Stimulated activated CD8-positive, alpha-beta memory T cell treated with anti-CD3 and anti-CD28 coated beads, Interleukin-12 subunit alpha, Interleukin-12 subunit beta, amount 100 ng/mL, for 1 hour (primary cell): ENCODE measurements at regions not wholly inside any gene's neighbourhood (a gene's known extent, or its start where the extent isn't known, plus 50 kb on each side); places are given as distances from the start of the nearest gene placed in this dataset.

Source experiments
- DNase-seq: peaks from one replicate; pipeline ENCODE4 v3.0.0-alpha.2; 2020; ENCODE audit warnings: low read depth

DNA sequence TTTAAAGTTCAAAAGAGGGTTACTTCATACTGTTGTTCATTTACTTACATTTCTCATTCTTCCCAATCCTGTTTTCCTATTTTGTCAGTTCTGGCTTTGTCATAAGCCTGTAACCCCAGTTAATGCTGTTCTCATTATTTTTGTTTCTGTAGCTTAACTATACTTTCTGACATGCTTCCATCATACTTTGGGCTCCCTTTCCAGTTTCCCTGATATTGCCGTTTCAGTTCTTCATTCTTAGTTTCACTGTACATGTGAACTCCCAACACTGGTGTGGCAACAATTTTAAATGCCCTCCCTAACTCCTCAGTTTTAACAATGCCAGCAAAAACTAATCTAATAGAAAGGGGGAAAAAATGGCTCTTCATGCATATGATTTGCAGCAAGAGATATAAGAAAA is 456.7 kb downstream of the LMO4 start:
- DNase-seq: no peak

DNA sequence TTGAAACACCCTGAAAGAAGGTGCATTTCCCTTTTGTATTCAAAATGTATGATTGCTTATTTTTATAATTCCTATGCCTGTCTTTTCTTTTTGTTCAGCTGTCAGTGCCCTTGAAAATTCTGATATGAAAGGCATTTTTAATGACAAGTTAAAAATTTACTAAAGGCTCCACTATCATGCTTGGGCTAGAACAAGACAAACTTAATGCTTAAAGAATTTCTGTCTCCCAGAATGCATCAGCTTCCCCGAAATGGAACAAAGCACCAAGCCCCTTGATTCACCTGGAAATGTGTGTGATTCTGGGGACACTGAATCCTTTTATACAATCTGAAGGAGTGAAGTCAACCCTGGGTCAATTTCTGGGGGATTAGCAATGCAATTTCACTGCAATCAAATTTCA is 457.5 kb downstream of the LMO4 start:
- DNase-seq: no peak

DNA sequence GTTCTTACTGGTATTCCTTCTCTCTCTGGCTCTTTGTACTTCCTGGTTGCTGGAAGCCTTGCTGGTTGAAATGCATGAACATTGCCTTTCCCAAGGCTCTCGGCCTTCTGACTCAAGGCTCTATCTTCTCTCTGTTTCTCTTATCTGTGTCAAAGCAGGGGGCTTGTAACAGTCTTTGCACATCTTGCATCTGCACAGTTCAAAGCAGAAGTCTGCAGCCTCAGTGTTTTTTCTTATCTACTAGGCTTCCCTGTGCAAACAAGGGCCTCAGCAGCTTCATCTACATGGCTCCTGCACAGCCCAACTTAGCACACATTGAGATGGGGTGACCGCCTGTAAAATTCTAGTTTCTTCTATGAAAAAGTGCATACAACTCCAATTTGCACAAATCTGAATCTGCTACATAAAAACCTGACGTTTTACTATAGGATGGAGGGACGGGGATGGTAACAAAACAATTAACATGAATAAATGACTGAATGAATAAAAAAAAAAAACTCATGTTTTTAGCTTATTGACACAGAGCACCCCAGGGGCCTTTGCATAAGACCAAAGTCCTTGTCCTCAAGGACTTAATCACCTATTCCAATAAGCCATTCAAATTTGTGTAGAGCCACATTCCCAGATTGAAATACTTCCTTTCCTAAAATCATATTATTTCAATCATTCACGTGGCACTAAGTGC is 458.3 kb downstream of the LMO4 start:
- no peak for DNase-seq

DNA sequence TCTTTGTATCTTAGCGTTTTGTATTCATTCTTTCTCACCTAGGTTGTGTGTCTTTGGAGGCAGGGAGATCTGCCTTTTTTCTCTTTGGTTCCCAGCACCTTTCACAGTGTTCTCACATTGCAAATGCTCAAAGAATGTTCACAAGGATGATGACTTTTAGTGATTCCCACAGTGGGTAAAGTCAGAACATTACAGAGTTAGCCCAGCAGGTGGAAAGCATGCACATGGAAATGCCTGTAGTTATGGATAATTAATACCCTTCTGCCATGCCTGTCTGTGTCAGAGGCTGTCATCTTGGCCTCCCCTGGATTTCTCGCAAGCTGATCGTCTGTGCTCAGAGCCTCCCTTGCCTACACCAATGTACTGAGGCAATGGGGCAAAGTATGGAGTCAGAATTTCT is 458.9 kb downstream of the LMO4 start:
- no peak for DNase-seq

DNA sequence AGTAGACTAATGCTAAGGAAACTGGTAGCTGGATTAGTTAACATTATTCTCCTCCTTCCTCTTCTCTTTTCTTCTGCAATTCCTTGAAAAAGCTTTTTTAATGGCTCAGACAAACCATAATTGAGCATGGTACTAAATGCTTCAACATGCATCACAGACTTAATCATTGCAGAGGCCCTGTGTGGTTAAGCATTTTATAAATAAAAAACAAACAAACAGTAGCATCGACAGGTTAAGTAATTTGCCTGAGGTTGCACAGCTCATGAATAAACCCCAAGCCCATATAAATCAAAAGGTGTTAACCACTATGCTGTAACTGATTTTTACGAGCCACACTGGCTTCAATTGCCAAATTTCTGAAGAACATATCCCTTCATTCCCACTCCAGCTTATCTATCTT is 462.1 kb downstream of the LMO4 start:
- no peak for DNase-seq

DNA sequence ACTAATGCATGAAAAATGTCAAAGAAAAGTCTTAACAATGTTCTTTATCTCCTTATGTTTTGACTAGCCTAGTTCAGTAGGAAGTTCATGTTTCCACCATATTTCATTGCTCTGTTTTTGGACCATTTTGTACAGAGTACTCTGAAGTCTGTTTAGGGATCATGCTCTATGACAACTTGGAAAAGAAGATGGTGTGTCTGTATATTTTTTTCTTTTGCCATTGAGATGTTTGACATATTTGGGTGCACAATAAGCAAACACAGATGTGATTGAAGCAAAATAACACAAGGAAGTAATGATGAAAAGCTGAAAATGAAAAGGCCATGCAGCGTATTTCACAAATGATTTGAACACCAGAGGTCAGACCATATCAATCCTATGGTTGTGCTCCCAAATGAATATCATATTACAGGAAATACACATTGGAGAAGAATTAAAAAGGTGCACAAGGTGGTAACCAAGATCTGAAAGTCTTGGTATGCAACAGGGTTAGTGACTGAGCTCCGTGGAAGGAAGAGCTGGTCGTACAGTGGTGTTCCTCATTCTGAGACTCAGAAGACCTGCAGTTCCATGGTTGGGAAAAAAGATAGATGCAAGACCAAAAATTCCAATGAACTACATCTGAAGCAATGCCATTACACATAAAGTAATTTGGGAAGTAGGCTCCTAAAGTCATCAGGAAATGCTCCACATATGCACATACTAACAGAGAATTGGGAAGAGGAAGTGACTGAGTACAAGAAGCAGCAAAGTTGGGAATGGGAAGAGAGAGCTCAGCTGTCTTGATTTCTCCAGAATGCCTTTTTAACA is 463.5 kb downstream of the LMO4 start:
- no peak for DNase-seq

DNA sequence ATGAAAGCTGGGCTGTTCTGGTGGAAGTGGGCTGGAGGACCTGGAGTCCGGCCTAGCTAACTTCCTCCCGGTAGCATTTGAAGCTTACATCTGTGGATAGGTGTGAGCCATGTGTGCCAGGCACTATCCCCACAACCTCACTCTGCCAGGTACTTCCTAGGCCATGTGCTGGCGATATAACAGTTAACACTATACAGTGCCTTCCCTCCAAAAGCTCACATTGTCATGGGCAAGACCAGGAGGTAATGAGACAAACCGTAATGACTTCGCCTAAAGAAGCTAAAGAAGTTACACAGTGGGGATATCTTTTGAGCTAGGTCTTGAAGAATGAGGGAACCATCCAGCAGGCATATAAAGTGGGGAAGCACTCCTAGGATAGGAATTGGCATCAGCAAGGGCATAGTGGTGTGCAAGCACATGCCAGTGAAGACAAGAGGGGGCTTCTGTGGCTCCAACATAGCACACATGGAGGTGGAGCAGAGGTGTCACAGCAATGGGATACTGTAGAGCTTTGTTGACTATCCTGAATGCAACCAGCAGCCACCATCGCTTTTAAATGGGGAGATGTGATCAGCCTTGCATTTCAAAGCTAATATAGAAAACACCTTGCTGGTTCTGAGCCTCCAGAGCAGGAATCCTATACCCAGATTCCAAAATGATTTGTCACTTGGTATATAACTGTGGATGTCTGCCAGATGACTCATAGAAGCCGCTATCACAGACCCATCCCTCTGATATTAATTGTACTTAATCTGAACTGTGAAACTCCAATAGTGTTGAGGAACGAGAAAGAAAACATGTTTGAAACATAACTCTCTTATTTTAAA is 466.3 kb downstream of the LMO4 start:
- no peak for DNase-seq

DNA sequence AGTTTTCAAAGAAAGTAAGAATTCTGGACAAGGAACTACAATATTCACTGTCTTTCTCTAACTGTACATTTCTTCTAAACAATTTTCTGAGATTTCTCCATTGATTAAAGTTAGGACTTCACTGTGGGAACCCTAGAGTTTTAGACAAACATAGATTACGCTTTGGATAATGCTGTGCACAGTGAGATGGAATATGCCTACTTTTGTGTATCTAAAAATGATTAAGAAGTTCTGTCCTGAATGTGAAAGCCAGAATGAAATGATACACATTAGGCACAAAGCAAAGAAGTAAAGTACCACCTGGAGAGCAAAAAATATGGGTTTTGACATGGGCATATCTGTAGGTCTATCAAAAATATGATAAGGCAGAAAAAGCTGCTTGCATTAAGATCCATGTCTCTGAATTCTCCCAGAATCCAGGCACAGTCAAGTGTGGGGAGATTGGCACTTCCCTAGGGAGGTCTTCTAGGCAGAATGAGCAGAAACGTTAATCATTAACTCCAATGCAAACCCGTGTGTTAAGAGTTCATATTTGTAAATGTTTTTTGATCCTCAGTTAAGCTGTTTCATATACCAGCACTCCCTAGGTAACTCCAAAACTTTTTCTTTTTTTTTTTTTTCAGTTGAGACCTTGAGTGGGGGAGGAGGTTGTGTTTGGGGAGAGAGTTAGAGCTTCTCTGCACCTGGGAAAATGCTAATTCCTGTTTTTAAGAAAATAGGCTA is 467.1 kb downstream of the LMO4 start:
- no peak for DNase-seq

DNA sequence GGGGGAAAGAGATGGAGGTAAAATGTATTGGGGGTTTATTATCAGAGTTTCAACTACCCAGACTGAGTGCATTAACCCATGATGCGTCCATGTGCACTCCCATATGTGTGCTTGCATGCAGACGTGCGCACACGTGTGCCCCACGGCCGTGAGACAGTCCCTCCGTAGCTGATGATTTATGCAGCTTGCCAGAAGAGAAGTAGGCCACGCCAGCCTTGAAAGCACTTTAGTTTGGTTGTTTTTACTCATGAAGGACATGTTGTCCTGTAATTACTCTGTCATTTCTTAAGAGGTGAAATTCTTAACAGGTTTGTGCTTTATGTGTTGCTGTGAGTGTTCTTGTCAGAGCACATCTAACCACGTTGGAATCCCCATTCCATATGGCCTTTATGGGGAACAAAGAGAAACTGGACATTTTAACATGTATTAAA is 467.8 kb downstream of the LMO4 start:
- no peak for DNase-seq

DNA sequence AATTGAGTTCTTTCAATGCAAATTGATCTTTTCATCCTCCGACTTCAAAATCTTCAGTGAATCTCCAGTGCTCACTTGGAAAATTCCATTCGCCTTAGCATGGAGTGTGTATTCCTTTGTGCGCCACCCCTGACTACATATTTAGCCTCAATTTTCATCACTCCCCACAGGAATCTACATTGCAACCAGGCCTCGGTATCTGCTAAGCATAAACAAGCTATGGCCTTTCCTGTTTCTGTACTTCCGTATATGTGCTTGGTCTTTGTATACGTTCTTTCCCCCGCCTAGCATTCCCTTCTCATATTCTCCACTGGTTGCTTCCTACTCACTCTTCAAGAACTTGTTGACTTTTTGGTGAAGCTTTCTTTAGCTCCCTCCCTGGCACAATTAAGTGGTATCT is 470.8 kb downstream of the LMO4 start:
- no peak for DNase-seq

DNA sequence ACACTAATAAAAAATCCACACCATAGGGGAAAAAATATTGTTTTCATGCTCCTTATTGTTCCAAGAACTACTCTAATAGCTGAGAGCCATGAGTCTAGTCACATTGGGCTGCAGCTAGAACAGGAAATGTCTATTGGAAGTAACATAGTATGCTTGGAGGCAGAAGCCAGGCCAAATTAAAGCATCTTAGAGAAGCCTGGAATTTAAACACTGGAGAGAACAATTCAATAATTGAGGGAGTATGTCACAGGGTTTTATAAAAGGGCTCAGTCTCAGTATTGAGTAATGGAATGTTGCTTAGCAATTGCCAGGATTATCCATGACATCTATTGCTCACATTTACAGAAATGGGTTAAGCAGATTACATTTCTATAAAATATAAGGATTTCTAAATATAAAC is 471.3 kb downstream of the LMO4 start:
- DNase-seq: no peak

DNA sequence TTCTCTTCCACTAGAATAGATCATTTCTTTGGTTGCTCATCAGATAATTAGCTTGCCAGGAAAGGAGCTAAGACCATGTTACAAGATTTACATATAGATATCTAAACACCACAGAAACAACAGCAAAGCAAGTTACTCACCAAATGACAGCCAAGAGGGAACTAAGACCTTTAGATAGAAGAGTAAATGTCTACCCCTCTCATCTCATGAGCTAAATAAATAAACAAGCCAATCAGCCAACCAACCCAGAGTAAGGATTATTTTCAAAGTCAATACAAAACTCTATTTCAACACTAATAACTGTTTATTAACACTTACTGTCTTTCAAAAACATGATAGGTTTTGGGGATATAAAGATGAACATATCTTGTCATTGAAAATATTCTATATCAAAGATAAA is 474.7 kb downstream of the LMO4 start:
- no peak for DNase-seq

DNA sequence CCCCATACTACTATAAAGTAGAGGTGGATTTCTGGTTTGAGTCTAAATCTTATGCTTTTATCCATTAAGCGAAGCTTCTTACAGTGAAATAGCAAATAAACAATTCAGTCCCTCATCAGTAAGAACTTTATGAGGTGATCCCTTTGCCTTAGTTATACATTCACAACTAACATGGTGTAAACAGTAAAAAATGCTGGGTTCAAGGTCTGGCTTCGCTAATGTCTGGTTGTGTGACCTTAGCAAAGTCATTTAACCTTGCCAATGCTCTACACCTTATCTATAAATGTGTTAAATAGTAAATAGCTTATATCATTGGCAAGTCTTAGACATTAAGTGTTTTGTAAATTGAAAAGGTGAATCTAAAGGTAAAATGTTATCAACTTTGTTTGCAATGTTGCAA is 475.4 kb downstream of the LMO4 start:
- no peak for DNase-seq

DNA sequence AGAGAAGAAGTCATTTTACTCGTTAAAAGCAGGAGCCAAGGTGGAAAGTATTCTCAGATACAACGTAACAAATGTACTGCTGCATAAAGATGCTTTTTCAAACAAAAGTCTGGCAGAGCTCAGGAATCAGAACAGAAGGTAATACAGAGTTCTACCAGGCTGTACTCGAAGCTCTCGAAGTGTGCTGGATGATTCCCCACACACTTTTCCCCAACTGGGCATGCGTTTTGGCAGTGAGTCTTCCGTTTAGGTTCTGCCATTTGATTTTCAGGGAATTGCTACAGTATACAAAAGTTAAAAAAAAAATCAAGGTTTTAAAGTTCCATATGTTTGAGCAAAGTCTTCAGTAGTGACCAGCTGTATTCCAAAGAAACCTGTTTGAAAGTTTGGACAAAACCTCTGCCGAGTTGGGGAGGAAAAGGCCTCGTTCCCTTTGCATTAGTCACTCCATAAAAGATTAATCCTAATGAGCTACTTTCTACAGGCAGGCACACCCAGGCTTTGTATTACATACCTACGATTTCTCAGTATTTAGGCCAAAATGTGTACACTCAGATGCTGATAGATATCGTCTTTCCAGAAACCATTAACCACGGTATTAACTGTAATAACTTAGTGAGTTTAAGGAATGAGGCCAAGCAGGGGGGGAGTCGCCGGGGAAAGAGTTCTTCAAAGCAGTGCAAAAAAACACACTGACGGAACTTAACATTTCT is 477.1 kb downstream of the LMO4 start:
- DNase-seq: no peak

DNA sequence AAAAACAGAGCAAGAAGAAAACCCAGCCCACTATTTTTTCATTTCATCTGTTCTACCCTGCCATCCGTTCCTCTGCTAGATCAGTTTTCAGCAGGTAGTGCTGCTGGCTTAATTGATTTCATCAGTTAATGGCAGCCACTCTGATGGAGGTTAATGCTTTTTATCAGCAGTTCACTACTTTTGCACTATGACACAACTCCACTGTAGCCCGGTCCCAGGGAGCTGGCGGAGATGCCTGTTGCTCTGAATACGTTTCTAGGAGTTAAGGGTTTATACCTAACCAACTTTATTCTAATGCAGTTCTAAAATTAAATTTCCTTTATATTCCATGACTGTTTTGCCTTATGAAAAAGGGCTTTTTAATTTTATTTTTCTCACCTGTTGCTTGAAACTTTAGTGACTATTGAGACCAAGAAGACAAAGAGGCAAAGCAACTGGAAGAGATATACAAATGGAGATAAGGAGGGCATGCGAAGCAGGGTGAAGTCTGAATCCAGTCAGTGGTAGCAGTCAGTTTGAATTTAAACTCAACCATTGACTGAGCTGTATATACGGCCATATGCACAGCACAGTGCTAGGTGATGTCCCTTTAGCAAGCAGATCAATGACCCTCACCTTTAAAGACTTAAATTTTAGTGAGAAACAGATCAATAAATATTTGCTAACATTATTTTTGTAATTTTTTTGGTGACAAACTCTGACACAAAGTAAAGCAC is 477.9 kb downstream of the LMO4 start:
- no peak for DNase-seq

DNA sequence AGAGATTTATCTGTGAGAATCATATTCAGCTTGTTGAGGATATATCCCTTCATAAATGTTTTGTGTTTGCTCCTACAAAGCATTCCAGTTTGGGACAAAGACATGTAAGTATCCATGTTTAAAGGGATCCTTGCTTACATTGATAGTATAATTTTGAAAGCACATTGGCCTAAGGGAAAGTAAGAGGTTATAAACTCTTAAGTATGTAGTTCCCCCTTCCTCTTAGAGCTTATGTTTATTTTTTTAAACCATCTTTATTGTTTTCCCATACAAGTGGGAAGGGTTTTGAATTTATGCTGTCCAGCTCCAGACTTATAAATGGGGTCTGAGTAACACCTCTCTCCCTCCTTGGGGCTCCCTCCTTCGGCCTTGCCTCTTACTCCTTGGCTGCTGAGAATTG is 481.5 kb downstream of the LMO4 start:
- no peak for DNase-seq

DNA sequence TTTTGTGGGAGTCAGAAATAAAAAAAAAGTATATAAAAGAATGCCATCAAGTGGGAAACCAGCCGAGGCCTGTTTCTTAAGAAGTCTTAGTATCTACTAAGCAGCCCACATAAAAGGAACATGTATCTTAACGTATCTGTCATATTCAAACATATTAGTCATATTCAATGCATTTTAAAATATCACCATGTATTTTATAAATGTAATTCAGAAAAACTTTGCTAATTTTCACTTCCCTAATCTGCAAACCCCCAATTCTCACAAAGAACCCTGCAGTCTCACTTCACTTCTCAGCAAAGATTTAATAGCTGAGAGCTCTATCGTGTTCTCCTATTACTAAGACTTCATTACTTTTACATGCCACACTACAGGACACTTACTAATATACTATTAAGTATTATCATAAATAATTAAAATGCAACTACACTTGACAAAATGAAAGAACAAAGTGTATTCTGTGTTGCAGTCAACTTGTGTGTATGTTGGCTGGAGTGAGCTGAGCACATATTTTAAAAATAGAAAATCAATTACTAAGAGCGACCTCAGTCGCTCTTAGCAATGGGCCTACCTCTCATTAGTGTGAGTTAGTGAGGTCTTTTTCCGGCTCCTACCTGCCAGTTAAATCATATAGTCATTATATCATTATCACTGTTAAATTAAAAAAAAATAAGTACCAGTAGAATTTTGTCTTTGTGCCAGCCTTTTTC is 484.3 kb downstream of the LMO4 start:
- DNase-seq: no peak

DNA sequence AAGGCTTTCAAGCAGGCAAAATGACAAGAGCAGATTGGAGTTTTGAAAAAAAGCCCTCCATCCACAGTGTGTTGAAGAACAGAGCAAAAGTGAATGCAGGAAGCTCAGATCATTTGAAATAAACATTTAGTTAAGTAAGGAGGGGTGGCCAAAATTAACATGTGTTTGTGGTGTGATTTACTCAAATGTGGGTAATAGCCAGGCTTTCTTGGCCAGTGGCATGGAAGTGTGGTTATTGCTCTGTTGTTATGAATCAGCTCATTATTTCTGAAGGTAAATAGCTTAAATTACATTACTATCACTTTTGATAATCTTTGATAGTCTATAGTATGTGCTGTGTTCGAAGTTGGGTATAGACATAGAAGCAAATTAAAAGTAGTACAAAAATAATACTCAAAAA is 485.9 kb downstream of the LMO4 start:
- no peak for DNase-seq

DNA sequence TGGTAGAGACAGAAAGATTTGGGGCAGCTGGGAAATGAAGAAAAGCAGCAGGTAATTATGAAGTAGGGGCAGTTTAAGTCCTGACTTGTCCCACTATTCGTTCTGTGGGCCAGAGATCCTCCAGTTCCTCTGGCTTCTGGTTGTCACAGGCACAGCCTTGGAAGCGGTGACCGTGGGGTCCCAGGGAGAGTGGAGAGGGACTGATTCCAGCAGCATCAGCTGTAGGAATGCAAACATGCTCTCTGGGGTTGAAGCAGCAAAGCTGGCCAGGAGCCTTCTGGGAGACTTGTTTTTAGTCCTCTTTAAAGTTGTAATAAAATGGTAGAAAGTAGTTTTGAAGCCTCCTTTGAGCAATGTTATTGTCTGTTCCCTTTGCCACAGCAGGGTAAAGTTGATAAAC is 488.0 kb downstream of the LMO4 start:
- DNase-seq: no peak

DNA sequence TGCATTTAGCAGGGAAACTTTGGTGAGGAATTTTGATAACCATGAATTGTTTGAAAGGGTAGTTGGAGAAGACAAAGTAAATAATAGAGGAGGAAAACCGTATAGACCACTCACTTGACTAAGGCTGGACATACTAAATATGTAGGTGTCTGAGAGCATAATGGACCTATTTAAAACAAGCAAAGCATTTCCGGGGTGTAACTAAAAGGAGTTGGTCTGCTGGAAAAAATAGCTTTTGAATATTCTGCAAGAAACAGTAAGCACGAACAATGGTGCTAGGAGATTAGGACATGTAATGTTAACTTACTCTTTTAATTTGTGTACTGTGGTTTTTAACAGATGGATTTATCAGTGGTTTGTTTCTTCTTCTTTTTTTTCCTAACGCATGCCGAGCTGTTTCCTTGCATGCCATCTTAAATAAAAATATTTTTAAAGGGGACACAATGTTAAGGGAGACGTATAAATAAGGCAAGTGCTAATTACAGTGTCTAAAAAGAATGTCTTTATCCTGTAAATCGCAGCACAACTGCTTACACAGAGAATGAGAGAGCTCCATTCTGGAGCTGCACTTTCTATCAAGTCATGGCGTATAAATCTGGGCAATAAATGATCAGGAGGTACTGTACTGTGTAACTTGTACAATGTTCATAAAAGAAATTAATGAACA is 492.1 kb downstream of the LMO4 start:
- no peak for DNase-seq
